ENCODE measurements at regions not wholly inside any gene's neighbourhood (a gene's known extent, or its start where the extent isn't known, plus 50 kb on each side); places are given as distances from the start of the nearest gene placed in this dataset.

DNA sequence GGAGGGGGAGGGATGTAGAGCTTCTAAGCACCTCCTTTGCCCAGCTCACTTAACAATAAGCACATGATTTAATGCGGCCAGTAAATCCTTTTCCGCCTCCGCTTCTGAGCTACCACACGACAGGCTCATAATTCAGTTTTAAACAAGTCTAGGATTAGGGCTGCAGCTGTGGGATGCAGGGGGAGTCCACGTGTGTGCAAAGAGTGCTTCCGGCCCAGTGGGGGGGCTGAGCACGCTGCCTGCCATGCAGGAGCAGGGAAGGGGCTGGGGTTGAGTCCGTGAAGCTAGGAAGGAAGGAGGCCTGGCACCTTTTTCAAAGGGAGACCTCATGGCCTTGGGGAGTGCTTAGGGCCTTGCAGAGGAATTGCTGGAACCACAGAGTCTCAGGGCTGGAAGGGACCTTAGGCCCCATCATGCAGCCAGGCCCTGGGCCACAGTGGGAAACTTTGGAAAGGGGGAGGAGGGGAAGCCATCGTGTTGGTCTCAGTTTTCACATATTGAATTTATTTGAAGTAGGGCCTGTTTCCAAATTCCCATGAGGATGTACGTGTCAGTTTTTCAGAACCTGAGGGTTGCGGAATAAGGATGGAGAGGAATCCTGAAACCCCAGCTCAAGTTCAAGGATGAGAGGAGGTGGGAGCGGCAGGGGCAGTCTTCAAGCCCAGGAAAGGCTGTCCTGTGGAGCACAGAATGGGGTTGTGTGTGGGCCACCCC is 96.1 kb downstream of the VEGFA start:
- no peak for DNase-seq

- no peak for DNase-seq
Observed at GRCh38 chr6:43865086-43865485, 95.1 kb downstream of the VEGFA start.

- DNase-seq: no peak
Observed at GRCh38 chr6:43862925-43863324, 92.9 kb downstream of the VEGFA start.

DNA sequence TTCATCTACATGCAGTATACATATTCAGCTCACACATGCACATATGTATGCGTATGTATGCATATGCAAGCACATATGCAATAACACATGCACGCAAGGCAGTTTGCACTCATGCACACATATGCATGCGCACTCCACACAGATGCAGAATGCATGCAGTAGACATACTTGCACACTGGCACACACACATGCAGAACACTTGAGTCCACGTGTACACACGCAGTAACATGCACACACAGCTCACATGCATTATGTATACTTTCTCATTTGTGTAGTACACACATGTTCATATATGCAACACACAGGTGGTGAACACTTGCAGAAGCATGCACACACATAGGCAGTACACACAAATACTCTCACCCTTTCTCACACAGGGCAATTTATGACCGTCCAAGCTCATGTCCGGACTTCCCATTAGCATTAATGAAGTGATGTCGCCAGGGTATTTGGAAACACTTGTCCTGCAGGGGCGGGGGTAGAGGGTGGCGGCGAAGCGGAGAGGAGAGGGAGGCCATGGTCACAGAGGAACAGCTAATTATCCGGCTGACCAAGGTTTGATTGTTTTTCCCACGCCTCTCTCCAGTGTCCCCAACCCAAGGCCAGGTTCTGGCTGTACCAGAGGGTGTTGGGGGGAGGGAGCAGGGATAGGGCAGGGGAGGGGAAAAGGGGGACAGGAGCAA is 91.3 kb downstream of the VEGFA start:
- no peak for DNase-seq

DNA sequence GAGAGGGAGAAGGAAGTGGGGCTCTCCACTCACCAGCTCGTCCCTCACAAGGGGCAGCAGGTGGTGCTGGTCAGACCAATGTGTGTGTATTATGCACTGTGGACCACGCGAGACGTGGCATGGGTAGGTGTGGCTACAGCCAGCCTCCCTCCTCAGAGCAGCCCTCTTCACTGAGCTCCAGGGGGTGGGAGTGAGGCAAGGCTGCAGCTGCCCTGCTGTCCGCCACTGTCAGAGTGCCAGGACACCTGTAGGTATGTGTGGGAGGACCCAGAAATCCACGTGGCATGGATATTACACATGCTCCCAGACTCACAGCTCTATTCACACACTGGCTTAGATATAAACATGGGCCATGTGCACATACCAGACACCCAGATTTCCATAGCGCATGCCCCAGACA is 90.3 kb downstream of the VEGFA start:
- no peak for DNase-seq

- no peak for DNase-seq
Observed at GRCh38 chr6:43859213-43859612, 89.2 kb downstream of the VEGFA start.

DNA sequence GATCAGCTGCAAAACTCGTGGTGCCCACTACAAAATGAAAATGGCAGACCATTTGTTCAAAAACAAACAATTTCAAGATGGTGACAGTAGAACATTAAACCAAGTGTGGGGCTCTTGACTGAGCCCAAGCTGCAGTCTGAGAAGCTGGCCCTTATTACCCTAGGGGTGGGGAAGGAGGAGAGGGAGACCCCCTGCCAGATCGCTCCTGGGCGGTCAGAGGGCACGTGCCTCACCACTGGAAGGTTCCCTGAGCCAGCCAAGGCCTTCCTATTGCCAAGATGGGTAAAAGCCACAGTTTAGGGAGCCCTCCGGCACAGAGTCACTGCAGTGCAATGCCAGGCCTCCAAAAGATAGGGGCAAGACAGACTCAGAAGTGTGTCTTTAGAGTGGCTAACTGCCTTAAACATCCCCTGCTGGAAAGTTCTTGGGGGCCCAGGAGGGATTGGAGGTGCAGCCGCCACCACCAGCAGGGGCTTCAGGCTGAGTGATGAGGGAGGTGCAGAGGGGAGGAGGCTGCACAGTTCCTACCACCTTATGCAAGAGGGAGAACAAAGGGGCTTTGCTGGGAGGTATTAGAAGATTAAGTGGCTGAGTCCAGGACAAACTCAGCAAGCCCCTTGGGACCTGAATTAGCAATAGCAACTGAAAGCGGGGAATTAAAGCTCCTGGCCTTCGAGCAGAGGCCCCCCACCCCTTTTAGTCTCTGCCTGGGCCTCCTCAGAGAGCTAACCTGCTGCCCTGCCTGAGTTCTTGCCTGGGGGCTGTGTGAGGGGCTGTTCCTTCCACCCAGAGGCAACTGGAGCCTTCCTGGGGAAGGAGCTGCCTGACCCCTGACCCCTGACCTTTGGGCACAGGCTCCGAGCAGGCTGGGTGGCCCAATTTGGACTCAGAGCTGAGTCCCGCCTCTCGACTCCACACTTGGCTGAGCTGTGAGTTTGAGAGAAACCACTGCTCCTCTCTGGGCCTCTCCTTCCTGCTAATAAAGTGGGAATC is 88.4 kb downstream of the VEGFA start:
- no peak for DNase-seq

GRCh38 chr6:43856005-43856765 is 86.2 kb downstream of the VEGFA start:
- no peak for DNase-seq

DNA sequence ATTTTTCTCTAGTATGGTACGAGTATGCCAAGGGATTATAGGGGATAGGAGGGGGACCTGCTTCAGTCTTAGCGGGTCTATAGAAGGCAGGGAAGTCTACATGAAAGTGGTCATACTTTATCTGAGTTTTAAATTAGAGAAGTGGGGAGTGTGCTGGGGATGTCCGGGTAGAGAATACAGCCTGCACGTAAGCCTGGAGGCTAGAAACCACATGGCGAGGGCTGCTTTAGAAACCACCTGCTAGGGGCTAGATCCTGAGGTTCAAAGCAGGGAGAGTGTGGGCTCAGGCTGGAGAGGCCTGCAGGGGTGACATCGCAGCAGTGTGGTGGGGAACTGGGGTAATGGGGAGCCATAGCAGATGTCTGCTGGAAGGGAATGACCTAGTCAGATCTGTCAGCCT is 85.2 kb downstream of the VEGFA start:
- no peak for DNase-seq

GRCh38 chr6:43853066-43853650 is 83.1 kb downstream of the VEGFA start:
- DNase-seq: no peak

DNA sequence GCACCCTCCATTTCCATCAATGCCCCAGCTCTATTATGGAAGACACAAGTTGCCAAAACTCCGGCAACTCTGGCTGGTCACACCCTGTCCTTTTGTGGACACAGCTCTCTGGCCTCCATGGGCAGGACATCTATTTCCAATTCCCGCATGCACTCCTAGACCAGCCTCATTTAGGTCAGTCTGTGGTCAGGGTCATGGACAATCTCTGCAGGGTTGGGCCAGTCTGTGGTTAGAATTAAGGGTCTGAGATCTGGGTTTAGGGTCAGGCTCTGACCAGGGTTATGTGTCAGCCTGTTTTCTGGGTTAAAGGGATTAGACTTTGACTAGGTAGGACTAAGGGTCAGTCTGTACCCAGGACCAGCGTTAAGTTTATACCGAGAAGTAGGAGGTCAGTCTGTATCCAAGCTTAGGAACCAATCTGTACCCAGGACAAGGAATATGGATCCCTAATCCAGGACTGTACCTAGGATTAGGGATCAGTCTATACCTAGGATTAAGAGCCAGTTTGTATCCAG is 82.4 kb downstream of the VEGFA start:
- DNase-seq: no peak

- no peak for DNase-seq
Observed at GRCh38 chr6:43851204-43851865, 81.3 kb downstream of the VEGFA start.

GRCh38 chr6:43850314-43851203 is 80.5 kb downstream of the VEGFA start:
- no peak for DNase-seq

DNA sequence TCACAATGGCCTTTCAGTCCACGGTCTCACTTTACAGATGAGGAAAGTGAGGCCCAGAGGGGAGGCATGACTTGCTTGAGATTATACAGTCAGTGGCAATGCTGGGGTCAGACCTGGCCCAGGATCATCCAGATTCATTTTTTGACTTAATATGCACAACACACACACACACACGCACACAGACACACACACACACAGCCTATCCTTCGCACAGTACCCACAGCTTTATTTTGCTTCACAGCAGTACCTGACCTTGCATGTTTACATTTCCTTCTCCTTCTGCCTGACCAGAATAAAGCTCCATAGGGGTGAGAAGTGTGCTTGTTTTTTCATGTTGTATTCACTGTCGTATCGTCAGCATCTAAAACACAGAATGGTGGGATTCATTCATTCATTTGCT is 79.8 kb downstream of the VEGFA start:
- no peak for DNase-seq

- no peak for DNase-seq
Observed at GRCh38 chr6:43848671-43849391, 78.8 kb downstream of the VEGFA start.

DNA sequence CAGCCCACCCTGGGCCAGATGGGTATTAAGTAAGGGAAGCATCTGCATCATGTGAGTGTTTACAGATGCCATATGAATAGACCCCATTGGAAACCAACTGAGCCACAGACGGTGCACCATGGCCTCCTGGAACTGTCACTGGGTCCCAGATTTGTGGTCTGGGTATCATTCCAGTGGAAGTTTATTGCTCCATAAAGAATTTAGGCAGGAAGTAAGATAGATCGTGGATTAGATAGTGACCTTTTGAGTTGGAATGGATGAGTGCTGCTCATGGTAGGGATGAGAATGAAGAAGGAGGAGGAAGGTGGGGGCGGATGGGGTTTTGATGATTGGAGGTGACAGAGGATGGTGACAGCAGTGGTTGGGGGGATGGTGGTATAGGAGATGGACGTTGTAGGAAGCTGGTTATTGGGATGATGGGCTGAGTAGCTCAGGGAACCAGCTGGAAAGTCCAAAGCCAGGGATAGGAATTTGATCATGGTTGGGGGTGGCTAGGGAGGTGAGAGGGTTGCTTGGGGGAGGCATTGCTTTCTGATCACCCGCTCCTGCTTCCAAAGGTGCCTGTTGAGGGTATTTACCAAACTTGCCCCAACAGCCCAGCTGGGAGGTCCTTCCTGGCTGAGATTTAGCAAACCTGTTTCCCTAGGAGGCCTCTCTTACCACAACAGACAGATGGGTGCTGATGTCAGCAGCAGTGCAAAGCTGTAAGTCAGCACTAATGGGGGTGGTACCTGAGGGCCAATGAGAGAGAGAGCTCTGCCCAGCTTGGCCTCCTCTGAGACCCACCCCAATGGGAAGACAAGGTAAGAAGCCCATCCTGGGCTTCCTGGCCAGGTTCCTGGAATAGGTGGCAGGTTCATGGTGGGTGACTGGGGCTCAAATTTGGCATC is 78.0 kb downstream of the VEGFA start:
- DNase-seq: no peak

DNA sequence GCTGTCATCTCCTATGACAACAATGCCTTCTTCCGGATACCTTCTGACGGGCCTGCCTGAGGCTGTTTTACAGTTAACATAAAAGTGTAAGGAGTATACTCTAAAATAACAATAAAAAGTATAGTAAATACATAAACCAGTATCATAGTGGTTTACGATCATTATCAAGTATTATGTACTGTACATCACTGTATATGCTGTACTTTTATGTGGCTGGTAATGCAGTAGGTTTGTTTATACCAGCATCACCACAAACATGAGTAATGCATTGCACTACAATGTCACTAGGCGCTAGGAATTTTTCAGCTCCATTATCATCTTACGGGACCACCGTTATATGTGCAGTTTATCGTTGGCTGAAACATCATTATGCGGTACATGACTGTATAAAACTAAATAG is 76.5 kb downstream of the VEGFA start:
- DNase-seq: no peak

DNA sequence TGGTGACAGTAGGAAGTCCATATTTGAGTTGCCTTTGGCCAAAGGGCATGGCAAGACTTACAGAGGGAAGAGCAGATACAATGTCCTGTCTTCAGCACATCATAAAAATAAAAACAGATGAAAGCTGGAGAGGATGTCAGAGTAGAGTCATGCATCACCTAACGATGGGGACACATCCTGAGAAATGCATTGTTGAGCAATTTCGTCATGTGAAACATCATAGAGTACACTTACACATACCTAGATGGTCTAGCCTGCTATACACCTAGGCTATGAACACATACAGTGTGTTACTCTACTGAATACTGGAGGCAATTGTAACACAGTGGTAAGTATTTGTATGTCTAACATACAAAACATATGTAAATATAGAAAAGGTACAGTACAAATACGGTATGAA is 75.6 kb downstream of the VEGFA start:
- no peak for DNase-seq

All from activated CD4-positive, alpha-beta T cell treated with anti-CD3 and anti-CD28 coated beads, Interleukin-2, amount 50 U/mL, for 48 hours (primary cell).